ENCODE measurements at regions not wholly inside any gene's neighbourhood (a gene's known extent, or its start where the extent isn't known, plus 50 kb on each side); places are given as distances from the start of the nearest gene placed in this dataset.
A peak's percentile ranks its signal among the peaks of the same experiment; 100 is the strongest.

- DNase-seq (ENCODE audit: low read depth, low spot score) (no peak), ATAC-seq (peak; percentile 93)
- BruUV-seq (replicated peaks), result no TSS peak
- no peak overlapping the region for H3K27ac ChIP-seq (ENCODE audit: low read length)
- peak; percentile 81 for TF ChIP-seq CTCF (IDR thresholded peaks at IDR 0.05)
- no peak for TF ChIP-seq POLR2AphosphoS5 (IDR thresholded peaks at IDR 0.05; ENCODE audit: low read depth, low read length)
- H3K4me3 ChIP-seq (ENCODE audit: low read depth in 2 of 2, low read length in 2 of 2), result no peak overlapping the region
- in situ Hi-C loops (cut with HindIII; ENCODE audit: low pct_unique_long_range_greater_than_20kb, low sequenced_read_pairs) (no loop called here), intact Hi-C loops (cut with micrococcal nuclease; ENCODE audit: unreplicated experiment) (loop anchor here (5.0 to 10.0 kb wide), 2 partner anchors 109 to 491 kb away; no protein-coding TSS in a partner anchor)
- no peaks in the 10 kb centered on the region for H3K9me3 ChIP-seq (ENCODE audit: control insufficient read depth, insufficient read depth, low read depth, low read length)
- no peaks in the 10 kb centered on the region for H3K4me1 ChIP-seq (ENCODE audit: control insufficient read depth, insufficient read depth, low read length)
- no peaks in the 10 kb centered on the region for H3K36me3 ChIP-seq (ENCODE audit: control insufficient read depth, insufficient read depth, low read length)
- ChIA-PET CTCF (interaction anchor here (0.6 to 1.6 kb wide), 3 partner anchors 101 to 290 kb away, joined by 3 to 5 read pairs (median 3); no protein-coding TSS in a partner anchor), POLR2A (no interaction called here)
- H3K27me3 ChIP-seq (ENCODE audit: control insufficient read depth, insufficient read depth, low read length), result peaks cover 8% of the 10 kb centered on the region
These were observed 68.4 kb downstream of the IGLL5 start for GRCh38 chr22:22955866-22956535.

- H3K27me3 ChIP-seq (ENCODE audit: control insufficient read depth, insufficient read depth, low read length), result peaks cover 8% of the 10 kb centered on the region
- CTCF ChIA-PET, result interaction anchor here (0.6 to 1.2 kb wide), 2 partner anchors 203 to 218 kb away, joined by 3 to 4 read pairs; no protein-coding TSS in a partner anchor
- no peak overlapping the region for H3K27ac ChIP-seq (ENCODE audit: low read length)
- ATAC-seq, result no peak
- H3K4me1 ChIP-seq (ENCODE audit: control insufficient read depth, insufficient read depth, low read length), result no peaks in the 10 kb centered on the region
- intact Hi-C loops (cut with micrococcal nuclease; ENCODE audit: unreplicated experiment) (loop anchor here (5.0 to 10.0 kb wide), 2 partner anchors 110 to 492 kb away; no protein-coding TSS in a partner anchor), in situ Hi-C loops (cut with HindIII; ENCODE audit: low pct_unique_long_range_greater_than_20kb, low sequenced_read_pairs) (no loop called here)
- no peaks in the 10 kb centered on the region for H3K36me3 ChIP-seq (ENCODE audit: control insufficient read depth, insufficient read depth, low read length)
- H3K9me3 ChIP-seq (ENCODE audit: control insufficient read depth, insufficient read depth, low read depth, low read length), result no peaks in the 10 kb centered on the region
- no peak for DNase-seq (ENCODE audit: low read depth, low spot score)
- no peak overlapping the region for H3K4me3 ChIP-seq (ENCODE audit: low read depth in 2 of 2, low read length in 2 of 2)
- no TSS peak for BruUV-seq (replicated peaks)
- TF ChIP-seq REST (IDR thresholded peaks at IDR 0.05; ENCODE audit: insufficient read depth in 1 of 2, low read depth in 2 of 2, low read length in 1 of 2), result no peak
- TF ChIP-seq CTCF (IDR thresholded peaks at IDR 0.05), result no peak
- TF ChIP-seq SIN3A (IDR thresholded peaks at IDR 0.05; ENCODE audit: borderline replicate concordance, insufficient read depth, low read depth, low read length), result no peak
- no peak for TF ChIP-seq TCF7L2 (IDR thresholded peaks at IDR 0.05; ENCODE audit: low read depth, low read length)
- TF ChIP-seq POLR2AphosphoS5 (IDR thresholded peaks at IDR 0.05; ENCODE audit: low read depth, low read length), result no peak
- POLR2A ChIA-PET, result no interaction called here
These were observed 69.5 kb downstream of the IGLL5 start for GRCh38 chr22:22957090-22957489.
